ENCODE measurements at regions not wholly inside any gene's neighbourhood (a gene's known extent, or its start where the extent isn't known, plus 50 kb on each side); places are given as distances from the start of the nearest gene placed in this dataset.
A peak's percentile ranks its signal among the peaks of the same experiment; 100 is the strongest.

DNA sequence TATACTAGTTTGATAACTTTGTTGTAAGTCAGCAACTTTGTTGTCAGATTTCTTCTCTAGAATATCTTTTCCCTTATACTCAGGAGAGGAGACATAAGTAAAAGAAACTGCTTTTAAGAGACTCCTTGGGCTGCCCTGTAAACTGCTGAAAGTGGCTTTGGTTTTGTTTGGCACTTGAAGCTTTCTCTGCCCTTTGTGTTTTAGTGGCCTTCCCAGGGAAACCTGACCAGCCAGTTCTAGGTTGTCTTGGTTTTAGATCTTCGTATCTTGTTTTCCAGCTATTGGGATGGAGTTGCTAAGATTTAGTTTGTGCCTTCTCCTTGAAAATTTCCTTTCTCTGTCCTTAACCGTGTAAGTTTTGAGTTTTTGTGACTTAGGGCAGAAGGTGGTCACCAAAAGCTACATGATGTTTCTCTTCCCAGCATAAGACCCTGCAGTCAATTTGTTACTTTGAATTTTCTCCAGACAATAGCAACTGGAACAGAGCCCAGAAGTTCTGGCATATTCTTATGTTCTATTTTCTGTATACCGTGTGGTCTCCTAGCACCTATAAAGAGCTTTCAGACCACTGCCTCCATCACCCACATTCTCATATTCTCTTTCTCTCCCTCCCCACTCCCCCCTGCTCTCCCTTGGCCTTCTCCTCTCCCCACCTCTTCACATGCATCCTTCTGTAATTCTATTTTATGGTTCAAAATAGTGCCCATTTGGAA, 81.1 kb downstream of the BOLA3 start:
- DNase-seq = no peak

DNA sequence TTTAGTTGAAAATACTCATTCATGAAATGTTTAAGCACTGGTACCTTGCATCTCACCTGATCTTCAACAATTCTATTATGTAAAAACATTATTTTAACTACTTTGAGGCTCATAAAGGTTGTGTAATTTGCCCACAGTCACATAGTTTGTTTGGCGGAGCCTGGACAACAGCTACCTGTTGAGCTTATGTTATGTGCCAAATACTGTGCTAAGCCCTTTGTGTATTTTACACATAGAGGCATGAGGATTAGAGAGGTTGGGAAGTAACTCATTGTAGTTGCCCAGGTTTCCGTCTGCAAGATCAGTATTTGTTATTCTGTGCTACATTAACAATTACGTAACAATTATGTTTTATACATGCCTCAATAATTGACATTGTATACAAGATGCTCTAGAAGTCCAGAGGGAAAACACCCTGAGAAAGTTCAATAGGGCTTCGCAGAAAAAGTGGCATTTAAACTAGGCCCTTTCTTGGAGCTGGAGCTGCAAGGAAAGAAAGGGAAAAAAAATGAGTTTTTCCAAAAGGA, 80.4 kb downstream of the BOLA3 start:
- DNase-seq = no peak

DNA sequence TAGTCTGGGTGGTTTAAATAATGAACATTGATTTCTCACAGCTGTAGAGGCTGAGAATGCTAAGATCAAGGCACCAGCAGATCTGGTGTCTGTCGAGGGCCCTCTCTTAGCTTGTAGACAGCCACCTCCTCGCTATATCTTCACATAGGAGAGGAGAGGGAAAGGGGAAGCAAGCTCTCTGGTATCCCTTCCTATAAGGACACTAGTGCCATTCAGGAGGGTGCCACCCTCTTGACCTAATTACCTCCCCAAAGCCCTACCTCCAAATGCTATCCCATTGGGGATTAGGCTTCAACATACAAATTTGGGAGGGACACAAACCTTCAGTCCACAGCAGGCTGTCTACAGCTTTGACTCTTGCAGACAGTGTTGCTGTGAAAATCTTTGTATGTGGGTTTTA, 76.7 kb downstream of the BOLA3 start:
- DNase-seq = no peak

DNA sequence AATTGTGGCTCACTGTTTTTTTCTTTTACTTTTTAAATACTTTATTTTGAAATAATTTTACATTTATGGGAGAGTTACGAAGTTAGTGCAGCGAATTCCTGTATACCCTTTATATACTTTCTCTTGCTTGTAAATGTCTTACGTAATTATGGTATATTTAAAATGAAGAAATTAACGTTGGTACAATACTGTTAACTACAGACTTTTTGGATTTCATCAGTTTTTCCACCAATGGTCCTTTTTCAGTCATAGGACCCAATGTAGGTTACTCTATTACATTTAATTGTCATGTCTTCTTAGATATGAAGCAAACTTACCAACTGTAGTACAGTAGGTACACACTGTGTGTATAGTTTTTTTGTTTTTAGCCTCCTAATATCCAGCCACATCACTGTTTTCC, 76.3 kb downstream of the BOLA3 start:
- no peak for DNase-seq

DNA sequence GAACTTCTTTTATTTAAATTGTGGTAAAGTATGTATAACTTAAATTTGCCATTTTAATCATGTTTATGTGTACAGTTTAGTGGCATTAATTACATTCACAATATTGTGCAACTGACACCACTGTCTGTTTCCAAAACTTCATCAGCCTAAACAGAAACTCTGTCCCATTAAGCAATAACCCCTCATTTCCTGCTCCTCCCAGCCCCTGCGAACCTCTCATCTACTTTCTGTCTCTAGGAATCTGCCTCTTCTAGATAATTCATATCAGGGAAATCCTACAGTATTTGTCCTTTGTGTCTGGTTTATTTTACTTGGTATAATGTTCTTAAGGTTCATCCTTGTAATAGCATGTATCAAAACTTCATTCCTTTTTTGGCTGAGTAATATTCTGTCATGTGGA, 75.1 kb downstream of the BOLA3 start:
- no peak for DNase-seq

DNA sequence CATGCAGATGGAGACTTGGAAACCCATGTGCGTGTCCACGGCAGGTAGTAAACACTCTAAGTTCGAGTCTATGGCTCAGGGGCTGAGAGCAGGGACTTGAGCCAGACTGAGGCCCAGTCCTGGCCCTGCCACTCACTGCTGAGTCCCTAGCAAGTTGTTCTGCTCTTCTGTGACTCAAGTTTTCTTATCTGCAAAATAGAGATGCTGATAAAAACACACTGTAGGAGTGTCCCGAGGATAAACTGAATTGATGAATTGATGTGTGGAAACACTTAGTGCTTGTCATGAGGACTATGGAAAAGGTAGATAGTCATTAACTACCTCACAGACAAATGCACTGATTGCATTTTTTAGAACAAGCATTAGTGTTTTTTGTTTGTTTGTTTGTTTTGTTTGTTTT, 73.2 kb downstream of the BOLA3 start:
- no peak for DNase-seq

DNA sequence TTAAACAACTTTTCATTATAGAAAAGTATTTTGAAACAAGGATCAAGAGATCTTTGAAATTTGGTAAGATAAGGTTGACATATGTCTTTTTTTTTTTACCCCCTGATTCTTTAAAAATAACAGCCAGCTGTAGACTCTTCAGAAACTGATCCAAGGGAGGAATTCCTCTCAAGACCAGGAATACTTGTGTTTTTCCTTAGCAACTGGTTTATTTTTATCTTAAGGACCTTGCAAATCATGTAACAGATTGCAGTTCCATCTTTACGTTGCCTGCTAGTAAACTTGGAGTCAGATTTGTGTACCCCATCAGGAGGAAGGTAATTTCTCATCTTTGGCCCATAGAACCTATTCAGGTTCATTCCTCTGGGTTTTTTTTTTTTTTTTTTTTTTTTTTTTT, 71.6 kb downstream of the BOLA3 start:
- no peak for DNase-seq

DNA sequence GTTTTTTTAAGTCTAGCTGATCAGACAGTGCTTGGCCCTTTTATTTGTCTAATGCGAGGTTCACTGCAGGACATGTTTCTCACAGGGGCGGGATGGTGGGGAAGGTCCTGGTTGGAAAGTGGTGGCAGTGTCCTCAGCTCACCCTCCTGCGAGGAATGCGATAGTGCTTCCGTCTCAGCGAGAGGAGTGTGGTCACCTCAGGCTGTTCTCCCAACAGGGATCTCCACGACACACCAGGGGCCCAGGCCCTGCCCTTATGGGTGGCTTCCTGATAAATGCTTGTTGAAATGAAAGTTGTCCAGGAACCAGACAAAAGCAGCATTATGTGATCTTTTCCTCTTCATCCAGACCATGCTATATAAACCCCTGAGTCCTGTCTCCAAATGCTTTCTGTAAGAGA, 70.1 kb downstream of the BOLA3 start:
- DNase-seq = peak; percentile 13

DNA sequence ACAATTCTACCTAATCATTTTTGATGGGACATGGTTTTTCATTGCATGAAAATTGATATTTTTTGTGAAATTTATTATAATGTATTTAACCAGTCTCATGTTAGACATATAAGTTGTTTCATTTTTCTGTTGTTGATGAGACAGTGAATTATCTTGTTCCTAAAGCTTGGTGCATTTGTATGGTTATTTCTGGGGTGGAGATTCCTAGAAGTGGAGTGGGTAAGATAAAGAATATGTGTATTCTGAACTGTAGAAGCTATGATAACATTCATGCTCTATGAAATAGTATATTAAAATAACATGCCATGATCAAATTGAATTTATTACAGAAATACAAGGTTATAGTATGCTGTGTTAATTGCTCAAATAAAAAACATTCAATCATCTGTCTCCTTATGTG, 69.2 kb downstream of the BOLA3 start:
- no peak for DNase-seq

DNA sequence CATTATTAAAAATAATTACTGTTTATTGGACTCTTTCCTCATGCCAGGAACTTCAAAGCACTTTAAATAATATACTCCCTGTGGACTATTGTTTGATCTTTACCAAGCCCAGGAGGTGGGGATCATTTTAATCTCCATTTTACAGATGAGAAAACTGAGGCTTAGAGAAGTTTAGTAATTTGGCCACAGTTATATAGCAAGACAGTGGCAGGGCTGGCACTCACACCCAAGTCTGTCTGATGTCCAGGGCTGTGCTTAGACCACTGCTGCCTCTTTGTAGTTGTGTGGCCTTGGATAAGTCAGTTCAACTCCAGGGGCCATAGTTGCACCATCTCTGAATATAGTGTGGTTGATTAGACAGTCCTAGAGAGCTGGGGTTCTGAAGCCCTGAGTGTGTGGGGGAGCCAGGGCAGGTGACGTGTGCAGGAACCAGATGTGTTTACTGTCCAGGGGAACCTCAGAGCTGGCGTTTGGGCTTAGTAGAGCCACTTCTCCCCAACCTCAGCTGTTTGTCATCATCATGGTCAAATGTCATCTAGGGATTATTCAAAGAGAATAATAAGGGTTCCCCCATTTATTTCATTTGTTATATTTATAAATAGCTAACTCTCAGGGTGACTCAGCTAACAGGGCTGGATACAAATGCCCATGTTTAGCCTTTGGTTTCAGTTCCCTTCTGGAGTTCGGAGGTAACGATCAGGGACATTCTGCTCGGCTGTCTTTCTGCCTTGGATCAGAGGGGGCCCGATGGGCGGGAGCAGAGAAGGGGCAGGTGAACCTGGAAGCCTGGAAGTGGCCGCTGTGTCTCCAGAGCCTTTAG, 68.0 kb downstream of the BOLA3 start:
- no peak for DNase-seq

DNA sequence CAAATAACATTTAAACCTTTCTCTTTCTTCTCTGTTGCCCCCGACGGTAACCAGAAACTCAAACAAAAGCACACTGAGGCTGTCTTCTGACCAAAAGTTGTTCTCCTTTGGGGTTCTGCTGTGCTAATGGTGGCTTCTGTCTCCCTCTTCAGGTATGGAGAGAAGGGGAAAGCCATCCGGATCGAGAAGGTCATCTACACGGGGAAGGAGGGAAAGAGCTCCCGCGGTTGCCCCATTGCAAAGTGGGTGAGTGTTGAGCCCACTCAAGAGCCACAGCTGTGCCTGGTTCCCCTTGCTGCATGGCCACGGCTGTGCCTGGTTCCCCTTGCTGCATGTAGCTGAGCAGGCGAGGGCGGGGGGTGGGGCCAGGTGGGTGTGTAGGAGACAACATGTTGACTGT, 67.4 kb downstream of the BOLA3 start:
- no peak for DNase-seq

DNA sequence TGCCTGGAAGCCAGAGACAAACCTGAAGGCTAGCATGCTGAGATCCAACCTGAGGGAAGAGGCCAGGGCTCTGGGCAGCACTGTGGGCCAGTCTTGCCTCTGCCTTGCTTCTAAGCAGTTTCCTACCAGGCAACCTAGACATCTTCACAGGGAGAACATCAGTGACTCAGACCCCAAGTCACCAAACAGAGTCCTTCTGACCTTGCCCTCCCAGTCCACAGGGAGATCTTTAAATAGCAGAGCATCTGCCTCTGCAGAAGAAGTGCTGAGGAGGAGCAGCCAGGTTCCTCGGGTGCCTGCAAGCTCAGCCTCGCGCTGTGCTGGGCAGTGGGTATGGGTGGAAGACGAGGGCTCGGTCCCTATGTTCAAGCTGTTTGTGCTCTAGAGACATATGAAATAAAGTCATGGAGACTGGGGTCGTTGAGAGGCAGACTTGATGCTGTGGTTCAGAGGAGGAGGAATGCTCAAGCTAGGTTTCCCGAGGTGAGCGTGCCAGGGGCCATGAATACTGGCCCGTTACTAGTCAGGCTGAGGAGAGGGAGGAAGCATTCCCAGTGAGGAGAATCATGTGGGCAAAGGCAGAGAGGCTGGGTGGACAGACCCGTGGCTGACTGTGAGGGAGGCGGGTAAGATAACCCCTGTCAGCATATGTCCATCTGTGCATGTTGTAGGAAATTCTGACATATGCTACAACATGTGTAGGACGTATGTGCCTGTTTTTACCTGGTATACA, 66.5 kb downstream of the BOLA3 start:
- DNase-seq = no peak

DNA sequence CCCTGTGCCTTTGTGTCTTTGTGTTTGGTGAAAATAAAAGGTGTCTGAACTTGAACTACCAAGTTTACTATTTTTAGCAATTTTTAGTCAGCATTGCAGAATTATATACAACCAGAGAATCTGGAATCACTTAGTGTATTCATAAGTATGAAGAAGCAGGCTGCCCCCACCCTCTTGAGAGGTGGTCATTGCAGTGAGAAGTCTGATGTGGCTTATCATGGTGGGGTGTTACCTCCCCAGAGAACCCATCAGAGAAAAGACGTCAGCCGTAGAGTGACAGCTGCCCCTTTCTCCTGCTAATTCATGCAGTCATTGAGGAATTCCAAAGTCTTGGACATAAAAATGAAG, 66.0 kb downstream of the BOLA3 start:
- DNase-seq = no peak

DNA sequence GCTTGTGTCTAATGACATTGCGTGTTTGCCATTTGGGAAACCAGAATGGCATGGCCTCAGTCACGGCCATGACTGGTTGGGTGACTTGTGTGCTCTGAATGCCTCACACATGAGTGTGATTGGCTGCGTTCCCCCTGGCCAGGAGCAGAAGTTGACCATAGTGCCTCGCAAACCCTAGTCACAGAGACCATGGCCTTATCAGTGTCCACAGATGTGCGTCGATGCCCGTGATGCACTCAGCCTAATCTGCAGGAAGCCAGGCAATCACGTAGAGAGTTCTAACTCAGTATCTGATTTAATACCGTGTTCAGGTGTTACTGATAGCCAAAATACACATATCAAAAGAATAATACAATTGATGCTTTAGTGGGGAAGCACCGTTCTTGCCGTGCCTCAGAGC, 64.0 kb downstream of the BOLA3 start:
- no peak for DNase-seq

Measured in midbrain (tissue), 1 donor.